Trophoblast cell (in vitro differentiated cells and primary cell): ENCODE measurements at regions not wholly inside any gene's neighbourhood (a gene's known extent, or its start where the extent isn't known, plus 50 kb on each side); places are given as distances from the start of the nearest gene placed in this dataset.
A peak's percentile ranks its signal among the peaks of the same experiment; 100 is the strongest.
"Not testable (repeated sequence)": the region's sequence is repeated elsewhere in the genome, so short reads cannot be mapped to it uniquely, and the experiment has no call there.

Source experiments
- DNase-seq, 2 donors: peaks; one replicate each; pipeline ENCODE4 v3.0.0-alpha.2; 2016
- H2AFZ ChIP-seq: 2 replicates; pipeline ENCODE4 v1.6.1; 2013; ENCODE audit warnings: low read length, moderate library complexity, mild to moderate bottlenecking; ENCODE audit not compliant: insufficient read depth, poor library complexity
- H2AK5ac ChIP-seq: 2 replicates; pipeline ENCODE4 v1.6.1; 2013; ENCODE audit warnings: mild to moderate bottlenecking, low read length
- H2BK120ac ChIP-seq: 2 replicates; pipeline ENCODE4 v1.6.1; 2013; ENCODE audit warnings: low read length, mild to moderate bottlenecking, moderate library complexity; ENCODE audit not compliant: insufficient read depth, poor library complexity
- H2BK12ac ChIP-seq: 2 replicates; pipeline ENCODE4 v1.6.1; 2013; ENCODE audit warnings: mild to moderate bottlenecking, low read length, moderate library complexity
- H2BK5ac ChIP-seq: 2 replicates; pipeline ENCODE4 v1.6.1; 2013; ENCODE audit warnings: low read length, low read depth, moderate library complexity, mild to moderate bottlenecking; ENCODE audit not compliant: poor library complexity
- H3K14ac ChIP-seq: 2 replicates; pipeline ENCODE4 v1.6.1; 2013; ENCODE audit warnings: mild to moderate bottlenecking, low read length
- H3K18ac ChIP-seq: 2 replicates; pipeline ENCODE4 v1.6.1; 2013; ENCODE audit warnings: mild to moderate bottlenecking, low read length
- H3K23ac ChIP-seq: 2 replicates; pipeline ENCODE4 v1.6.1; 2013; ENCODE audit warnings: low read length
- H3K27ac ChIP-seq: 2 replicates; pipeline ENCODE4 v1.5.1; 2013; ENCODE audit warnings: low read depth, mild to moderate bottlenecking, inconsistent platforms, low read length, moderate library complexity
- H3K27me3 ChIP-seq: 2 replicates; pipeline ENCODE4 v1.6.1; 2013; ENCODE audit warnings: inconsistent platforms, mild to moderate bottlenecking, low read length, moderate library complexity; ENCODE audit not compliant: insufficient read depth
- H3K36me3 ChIP-seq, 2 experiments: 1 replicate in 1 of 2; 2 replicates in 1 of 2; pipeline ENCODE4 v1.6.1; 2013; ENCODE audit warnings: low read length in 2 of 2, mild to moderate bottlenecking in 2 of 2, moderate library complexity in 1 of 2; ENCODE audit not compliant: insufficient read depth in 2 of 2, control insufficient read depth in 1 of 2
- H3K4ac ChIP-seq: 2 replicates; pipeline ENCODE4 v1.6.1; 2013; ENCODE audit warnings: low read depth, mild to moderate bottlenecking, low read length, moderate library complexity
- H3K4me1 ChIP-seq, 2 experiments: 1 replicate in 1 of 2; 2 replicates in 1 of 2; pipeline ENCODE4 v1.6.1; 2013; ENCODE audit warnings: low read length in 2 of 2, mild to moderate bottlenecking in 2 of 2, moderate library complexity in 1 of 2; ENCODE audit not compliant: insufficient read depth in 2 of 2, control insufficient read depth in 1 of 2
- H3K4me2 ChIP-seq: 2 replicates; pipeline ENCODE4 v1.6.1; 2013; ENCODE audit warnings: inconsistent platforms, mild to moderate bottlenecking, low read length, moderate library complexity
- H3K4me3 ChIP-seq: 2 replicates; pipeline ENCODE4 v1.5.1; 2013; ENCODE audit warnings: mild to moderate bottlenecking, low read depth, low read length, inconsistent platforms
- H3K79me1 ChIP-seq: one replicate; pipeline ENCODE4 v1.6.1; 2013; ENCODE audit warnings: low read length
- H3K79me2 ChIP-seq: 2 replicates; pipeline ENCODE4 v1.6.1; 2013; ENCODE audit warnings: low read length, mild to moderate bottlenecking; ENCODE audit not compliant: control insufficient read depth, insufficient read depth, poor library complexity
- H3K9ac ChIP-seq: 2 replicates; pipeline ENCODE4 v1.6.1; 2013; ENCODE audit warnings: mild to moderate bottlenecking, low read length
- H3K9me3 ChIP-seq: 2 replicates; pipeline ENCODE4 v1.6.1; 2013; ENCODE audit warnings: low read depth, mild to moderate bottlenecking, control low read depth, inconsistent platforms, low read length; ENCODE audit not compliant: insufficient read depth
- H4K12ac ChIP-seq: 2 replicates; pipeline ENCODE4 v1.6.1; 2013; ENCODE audit warnings: low read depth, mild to moderate bottlenecking, low read length, moderate library complexity
- H4K8ac ChIP-seq: 2 replicates; pipeline ENCODE4 v1.6.1; 2013; ENCODE audit warnings: low read depth, mild to moderate bottlenecking, low read length, moderate library complexity
- H4K91ac ChIP-seq: one replicate; pipeline ENCODE4 v1.6.1; 2013; ENCODE audit warnings: low read depth, mild to moderate bottlenecking, low read length, moderate library complexity
- WGBS: extraction: QIAGEN DNeasy Blood & Tissue Kit; methylation state at CpG from one replicate; pipeline ENCODE4 v1.1.7; 2013; ENCODE audit warnings: missing lambda C conversion rate; ENCODE audit not compliant: insufficient read length, insufficient coverage; ENCODE audit errors: extremely low coverage; 5-methylcytosine and 5-hydroxymethylcytosine counted together

GRCh38 chr14:34381304-34381703, 80.7 kb downstream of the SPTSSA start:
- not testable (repeated sequence) for H3K4me1 ChIP-seq, H3K9ac ChIP-seq, H3K27me3 ChIP-seq, H3K79me1 ChIP-seq, H3K4me3 ChIP-seq, H3K4ac ChIP-seq, H4K91ac ChIP-seq, H4K8ac ChIP-seq, H2BK5ac ChIP-seq, H3K23ac ChIP-seq, H3K9me3 ChIP-seq, H3K79me2 ChIP-seq, H4K12ac ChIP-seq, H3K18ac ChIP-seq, H2AFZ ChIP-seq, H2BK12ac ChIP-seq, H3K36me3 ChIP-seq, H3K27ac ChIP-seq, H2AK5ac ChIP-seq, H2BK120ac ChIP-seq, H3K14ac ChIP-seq, H3K4me2 ChIP-seq
- peak in 1 of 2 donors; percentile 37 for DNase-seq
- WGBS: no CpG with 5 or more reads among the region's 2 CpGs

DNA sequence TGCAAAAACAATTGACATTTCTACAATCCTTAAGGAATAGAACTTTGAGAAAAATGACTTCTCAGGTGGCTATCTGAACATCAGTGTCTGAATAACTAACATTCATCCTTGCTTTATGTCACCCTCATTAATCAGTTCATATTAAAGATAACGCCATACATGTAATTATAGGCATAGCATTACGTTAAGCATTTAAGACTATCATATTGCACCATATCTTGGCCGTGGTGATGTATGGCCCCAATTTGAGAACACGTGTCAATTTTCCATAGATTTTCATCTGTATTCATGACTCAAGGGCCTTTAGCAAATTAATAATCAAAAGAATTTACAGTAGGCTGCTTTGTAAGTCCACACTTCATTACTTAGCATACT, 81.6 kb downstream of the SPTSSA start:
- Histone ChIP-seq H3K4me2 (no peak overlapping the region), H2AFZ (no peak overlapping the region), H4K8ac (no peak overlapping the region), H3K18ac (no peak overlapping the region), H2AK5ac (no peak overlapping the region), H2BK12ac (no peak overlapping the region), H3K4me1 (peaks cover 6 to 7% of the 10 kb centered on the region in 2 experiments), H3K9ac (no peak overlapping the region), H3K9me3 (no peaks in the 10 kb centered on the region), H3K4me3 (no peak overlapping the region), H2BK5ac (no peak overlapping the region), H3K79me1 (peaks cover 4% of the 10 kb centered on the region), H3K27ac (no peak overlapping the region), H3K79me2 (no peaks in the 10 kb centered on the region), H3K27me3 (no peaks in the 10 kb centered on the region), H4K12ac (no peak overlapping the region), H3K14ac (no peak overlapping the region), H2BK120ac (no peak overlapping the region), H3K23ac (no peak overlapping the region), H3K36me3 (no peaks in the 10 kb centered on the region), H4K91ac (no peak overlapping the region), H3K4ac (no peak overlapping the region)
- DNase-seq: peak; percentile 30 to 83
- WGBS: no CpG with 5 or more reads among the region's 4 CpGs

DNA sequence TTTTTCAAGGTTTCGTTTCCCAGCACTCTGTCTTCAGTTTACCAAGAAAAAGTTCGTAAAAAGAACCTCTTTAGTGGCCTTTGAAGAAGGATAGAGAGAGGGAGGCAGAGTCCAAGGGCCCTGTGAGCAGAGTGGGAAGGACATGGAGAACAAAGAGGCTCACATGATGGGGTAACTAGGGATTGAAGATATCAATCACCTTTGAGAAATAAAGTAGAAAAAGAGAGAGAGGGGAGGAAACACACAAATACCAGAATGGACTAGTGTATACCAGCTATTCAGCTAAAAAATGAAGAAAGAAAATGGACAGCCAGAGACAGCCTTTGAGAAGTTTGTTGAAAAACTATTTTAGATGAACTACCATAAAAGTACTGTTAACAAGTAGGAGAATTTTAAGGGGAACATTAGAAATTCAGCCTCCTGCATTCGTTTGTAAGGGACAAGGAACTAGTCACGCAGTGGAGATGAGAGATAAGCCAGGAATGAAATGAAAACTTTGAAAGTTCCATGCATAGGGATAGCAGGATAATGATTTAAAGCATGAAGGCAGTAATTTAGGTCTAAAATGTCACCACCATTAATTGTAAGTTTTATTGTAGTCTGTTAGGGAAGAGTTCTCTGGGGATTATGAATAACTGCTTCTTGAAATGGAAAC, 82.1 kb downstream of the SPTSSA start:
- Histone ChIP-seq H4K12ac (no peak overlapping the region), H3K9ac (no peak overlapping the region), H4K8ac (peak overlapping the region; percentile 40), H3K79me2 (no peaks in the 10 kb centered on the region), H3K79me1 (peaks cover 4% of the 10 kb centered on the region), H3K4me1 (peaks cover 7 to 8% of the 10 kb centered on the region in 2 experiments), H2AFZ (no peak overlapping the region), H3K27ac (peak overlapping the region; percentile 51), H3K18ac (no peak overlapping the region), H2AK5ac (no peak overlapping the region), H2BK120ac (peak overlapping the region; percentile 75), H2BK5ac (no peak overlapping the region), H3K27me3 (no peaks in the 10 kb centered on the region), H3K9me3 (no peaks in the 10 kb centered on the region), H3K4me3 (no peak overlapping the region), H4K91ac (peak overlapping the region; percentile 28), H3K23ac (no peak overlapping the region), H3K4me2 (no peak overlapping the region), H2BK12ac (peak overlapping the region; percentile 56), H3K14ac (no peak overlapping the region), H3K36me3 (no peaks in the 10 kb centered on the region), H3K4ac (no peak overlapping the region)
- peak in 1 of 2 donors; percentile 85 for DNase-seq
- WGBS: no CpG with 5 or more reads among the region's 4 CpGs

DNA sequence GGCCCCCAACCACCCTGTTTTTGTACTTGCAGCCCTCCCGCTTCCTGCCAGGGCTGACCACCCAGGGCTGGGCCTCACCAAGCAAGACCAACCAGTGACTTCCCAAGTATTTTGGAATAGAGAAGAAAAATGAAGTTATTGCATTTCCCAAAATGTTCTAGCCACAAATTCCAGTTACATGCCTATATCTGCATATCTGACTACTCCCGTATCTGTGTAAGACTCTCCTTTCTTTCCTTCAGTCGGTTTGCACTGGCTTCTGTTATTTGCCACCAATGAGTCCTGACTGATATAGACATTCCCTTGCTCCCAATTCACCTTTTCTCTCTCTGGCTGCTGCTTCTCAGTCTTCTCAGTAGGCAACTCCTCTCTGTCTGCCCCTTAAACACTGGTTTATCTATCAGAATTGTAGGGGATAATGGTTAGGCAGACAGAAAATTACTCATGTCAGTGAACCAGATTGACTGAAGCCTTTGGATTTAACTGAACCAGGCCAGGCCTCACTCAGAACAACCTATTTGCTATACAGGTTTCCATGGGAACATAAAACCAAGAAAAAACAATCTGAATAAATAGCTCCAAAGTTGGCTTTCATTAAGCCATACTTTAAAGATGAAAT, 85.3 kb downstream of the SPTSSA start:
- H3K4me1 ChIP-seq: peaks cover 12 to 15% of the 10 kb centered on the region in 2 experiments
- no peak overlapping the region for H4K12ac ChIP-seq
- no peaks in the 10 kb centered on the region for H3K79me2 ChIP-seq
- no peak overlapping the region for H2AK5ac ChIP-seq
- no peak overlapping the region for H3K4me3 ChIP-seq
- H3K23ac ChIP-seq: no peak overlapping the region
- H3K27ac ChIP-seq: no peak overlapping the region
- no peak overlapping the region for H3K14ac ChIP-seq
- H4K91ac ChIP-seq: no peak overlapping the region
- H2BK120ac ChIP-seq: no peak overlapping the region
- H2BK5ac ChIP-seq: no peak overlapping the region
- H3K27me3 ChIP-seq: no peaks in the 10 kb centered on the region
- no peak overlapping the region for H4K8ac ChIP-seq
- no peaks in the 10 kb centered on the region for H3K36me3 ChIP-seq
- DNase-seq: peak in 1 of 2 donors; percentile 47
- H3K9ac ChIP-seq: no peak overlapping the region
- no peak overlapping the region for H2AFZ ChIP-seq
- peaks cover 7% of the 10 kb centered on the region for H3K79me1 ChIP-seq
- no peak overlapping the region for H3K4ac ChIP-seq
- H2BK12ac ChIP-seq: no peak overlapping the region
- WGBS: no CpG with 5 or more reads among the region's 3 CpGs
- no peak overlapping the region for H3K18ac ChIP-seq
- no peaks in the 10 kb centered on the region for H3K9me3 ChIP-seq
- H3K4me2 ChIP-seq: no peak overlapping the region
